ENCODE measurements at regions not wholly inside any gene's neighbourhood (a gene's known extent, or its start where the extent isn't known, plus 50 kb on each side); places are given as distances from the start of the nearest gene placed in this dataset.

DNA sequence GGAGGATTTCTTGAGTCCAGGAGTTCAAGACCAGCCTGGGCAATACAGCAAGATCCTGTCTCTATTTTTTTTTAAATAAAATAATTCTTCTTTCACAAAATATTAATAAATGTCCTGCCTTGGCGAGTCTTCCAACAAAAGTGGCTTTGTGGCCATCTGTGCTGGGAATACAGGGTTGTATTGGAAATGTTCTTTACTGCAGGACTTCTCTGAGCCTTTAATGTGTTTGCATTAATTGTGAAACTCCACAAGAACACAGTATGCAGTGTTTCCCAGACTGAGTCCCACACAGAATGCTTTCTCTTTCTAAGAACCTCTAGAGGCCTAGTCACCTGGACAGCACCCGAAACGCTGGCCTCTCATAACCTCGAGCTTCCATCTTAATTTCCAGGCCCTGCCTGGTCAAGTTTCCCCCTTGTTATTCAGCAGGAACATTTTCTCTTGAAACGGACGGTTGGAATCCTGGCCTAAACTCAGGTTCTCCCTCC lies 85.4 kb upstream of the ARRDC4 start:
- DNase-seq = no peak

DNA sequence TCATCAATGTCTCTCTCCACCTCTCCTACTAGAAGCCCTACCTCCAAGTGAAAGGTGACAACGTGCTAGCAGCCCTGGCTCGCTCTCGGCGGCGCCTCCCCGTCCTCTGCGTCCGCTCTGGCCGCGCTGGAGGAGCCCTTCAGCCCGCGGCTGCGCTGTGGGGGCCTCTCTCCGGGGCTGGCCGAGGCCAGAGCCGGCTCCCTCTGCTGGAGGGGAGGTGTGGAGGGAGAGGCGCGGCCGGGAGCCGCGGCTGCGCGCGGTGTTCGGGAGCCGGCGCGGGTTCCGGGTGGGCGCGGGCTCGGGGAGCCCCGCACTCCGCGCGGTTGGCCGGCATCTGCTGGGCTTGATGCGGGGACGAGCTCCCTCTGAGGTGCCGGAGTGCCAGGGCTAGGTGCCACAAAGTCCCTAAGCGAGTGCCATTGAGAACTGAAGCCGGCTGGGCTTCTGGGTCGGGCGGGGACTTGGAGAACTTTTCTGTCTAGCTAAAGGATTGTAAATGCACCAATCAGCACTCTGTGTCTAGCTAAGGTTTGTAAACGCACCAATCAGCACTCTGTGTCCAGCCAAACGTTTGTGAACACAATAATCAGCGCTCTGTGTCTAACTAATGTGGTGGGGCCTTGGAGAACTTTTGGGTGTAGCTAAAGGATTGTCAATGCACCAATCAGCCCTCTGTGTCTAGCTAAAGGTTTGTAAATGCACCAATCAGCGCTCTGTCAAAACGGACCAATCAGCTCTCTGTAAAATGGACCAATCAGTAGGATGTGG lies 84.8 kb upstream of the ARRDC4 start:
- DNase-seq = no peak

DNA sequence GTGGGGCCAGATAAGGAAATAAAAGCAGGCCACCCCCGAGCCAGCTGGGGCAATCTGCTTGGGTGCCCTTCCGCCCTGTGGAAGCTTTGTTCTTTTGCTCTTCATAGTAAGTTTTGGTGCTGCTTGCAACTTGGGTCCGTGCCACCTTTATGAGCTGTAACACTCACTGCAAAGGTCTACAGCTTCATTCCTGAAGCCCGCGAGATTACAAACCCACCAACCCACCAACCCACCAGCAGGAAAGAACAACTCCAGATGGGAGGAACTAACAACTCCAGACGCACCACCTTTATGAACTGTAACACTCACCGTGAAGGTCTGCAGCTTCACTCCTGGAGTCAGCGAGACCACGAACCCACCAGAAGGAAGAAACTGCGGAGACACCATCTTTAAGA lies 84.2 kb upstream of the ARRDC4 start:
- DNase-seq = no peak

DNA sequence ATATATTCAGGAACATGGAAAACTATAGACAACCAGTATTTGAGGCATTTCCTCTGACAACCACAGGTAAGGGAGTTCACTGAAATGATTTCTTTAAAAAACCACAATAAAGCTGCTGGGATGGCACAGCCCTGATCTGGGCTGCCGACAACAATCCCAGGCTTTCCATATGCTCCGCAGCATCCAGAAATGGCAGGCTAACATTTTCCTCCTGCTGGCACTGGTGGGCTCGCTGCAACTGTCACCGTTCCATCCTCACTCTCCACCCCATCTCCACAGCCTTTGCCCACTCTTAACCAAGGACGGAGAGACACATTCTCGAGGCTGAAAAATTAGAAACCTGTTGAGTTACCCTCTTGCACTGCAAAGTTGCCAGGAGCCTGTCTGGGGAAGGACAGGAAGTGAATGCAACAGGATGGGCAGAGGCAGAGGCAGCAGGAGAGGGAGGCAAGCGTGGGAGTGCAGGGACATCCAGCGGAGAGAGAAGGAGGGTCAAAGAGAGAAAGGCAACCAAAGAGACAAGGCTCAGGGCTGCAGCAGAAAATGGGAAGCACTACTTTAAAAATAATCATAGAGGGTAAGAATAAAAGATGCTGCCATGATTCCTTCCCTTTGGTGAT lies 79.0 kb upstream of the ARRDC4 start:
- DNase-seq = no peak

DNA sequence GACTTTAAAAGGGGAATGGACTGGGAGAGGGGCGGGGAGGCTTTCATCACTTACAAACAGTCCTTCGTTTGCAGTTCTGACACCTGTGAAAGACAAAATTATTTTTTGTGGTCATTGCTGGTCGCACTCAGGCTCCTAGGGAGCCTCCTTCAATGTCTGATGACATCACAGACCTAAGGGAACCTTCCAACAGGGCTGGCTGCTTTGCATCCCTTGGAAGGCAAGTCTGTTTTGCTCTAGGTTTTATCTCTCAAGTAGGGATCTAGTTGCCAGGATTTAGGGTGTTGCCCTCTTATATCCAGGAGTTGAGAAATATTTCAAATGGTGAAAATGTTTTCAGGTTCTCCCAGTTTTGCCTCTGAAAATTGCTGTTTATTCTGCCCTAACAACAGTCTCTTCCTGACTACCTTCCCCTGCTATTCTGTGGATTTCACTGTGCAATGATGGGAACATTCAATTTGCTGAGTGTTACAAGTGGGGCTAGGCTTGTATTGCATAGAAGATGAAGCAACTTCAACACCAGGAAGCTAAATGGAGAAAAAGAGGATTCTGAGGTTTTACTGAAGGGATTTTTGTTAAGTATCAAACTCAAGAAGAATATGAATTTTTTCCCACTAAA lies 75.9 kb upstream of the ARRDC4 start:
- no peak for DNase-seq

DNA sequence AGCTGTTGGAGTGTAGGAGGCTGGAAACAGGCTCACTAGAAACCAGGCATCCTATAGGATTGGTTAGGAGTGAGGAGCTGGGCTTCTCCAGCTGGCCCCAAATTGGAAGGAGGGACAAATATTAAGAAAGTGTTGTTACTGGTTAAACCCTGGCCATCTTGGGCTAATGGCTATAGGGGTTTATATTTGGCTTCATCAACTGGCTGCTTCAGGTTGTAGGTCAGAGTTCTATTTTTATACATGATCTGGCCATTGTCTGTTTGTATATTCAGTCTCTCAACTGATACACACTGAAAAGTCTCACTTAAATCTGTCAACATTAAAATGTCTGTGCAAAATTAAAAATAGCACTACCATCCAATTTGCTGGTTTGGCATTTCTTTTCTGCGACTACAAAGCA lies 70.2 kb upstream of the ARRDC4 start:
- DNase-seq = no peak

DNA sequence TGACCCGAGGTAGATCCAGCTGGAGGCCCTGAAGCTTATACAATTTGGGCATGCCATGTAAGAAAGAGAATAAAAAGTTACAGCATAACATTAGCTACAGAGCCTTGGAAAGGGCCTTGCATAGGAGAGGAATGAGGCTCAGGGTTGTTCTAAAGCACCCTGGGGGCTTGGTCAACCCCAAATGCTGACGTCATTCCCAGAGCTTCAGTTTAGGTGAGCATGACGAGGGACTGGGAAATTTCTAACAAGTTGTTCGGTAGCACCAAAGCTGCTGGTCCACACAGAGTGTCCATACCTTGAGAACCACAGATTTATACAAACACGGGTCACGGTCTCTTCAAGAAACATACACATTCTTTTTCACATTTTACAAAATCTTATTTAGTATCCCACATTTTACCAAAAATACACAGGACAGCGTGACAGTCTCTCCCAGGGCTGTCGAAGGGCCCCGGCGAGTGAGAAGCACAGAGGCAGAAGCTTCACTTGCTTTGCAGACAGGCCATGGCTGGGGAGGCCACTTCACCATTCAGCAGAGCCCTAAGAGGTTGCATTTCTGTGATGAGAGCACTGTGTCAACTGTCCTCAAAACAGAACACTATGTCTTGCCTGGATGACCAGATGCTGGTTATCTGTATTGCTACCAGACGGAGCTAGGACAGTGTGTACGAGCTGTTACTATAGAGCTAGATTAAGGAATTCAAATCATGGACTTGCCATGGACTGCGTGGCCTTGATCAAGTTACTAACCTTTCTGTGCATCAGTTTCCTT lies 68.2 kb upstream of the ARRDC4 start:
- DNase-seq = no peak

DNA sequence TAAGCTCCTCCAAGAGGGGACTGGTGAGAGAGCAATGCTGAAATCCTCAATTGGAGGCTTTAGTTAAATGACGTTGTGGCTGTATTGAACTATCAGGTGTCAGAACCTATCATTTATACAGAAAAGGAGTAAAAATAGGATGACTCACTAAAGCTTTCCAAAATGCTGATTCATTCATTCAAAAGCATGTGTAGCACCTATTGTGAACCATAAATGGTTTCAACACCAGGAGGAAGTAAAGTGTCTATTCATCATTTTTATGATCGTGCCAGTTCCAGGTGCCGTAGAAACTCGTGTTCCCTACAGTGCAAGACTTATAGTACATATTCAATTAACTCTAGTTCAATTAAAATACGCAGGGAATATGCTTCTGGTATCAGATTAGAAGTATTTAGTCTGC lies 66.5 kb upstream of the ARRDC4 start:
- no peak for DNase-seq

DNA sequence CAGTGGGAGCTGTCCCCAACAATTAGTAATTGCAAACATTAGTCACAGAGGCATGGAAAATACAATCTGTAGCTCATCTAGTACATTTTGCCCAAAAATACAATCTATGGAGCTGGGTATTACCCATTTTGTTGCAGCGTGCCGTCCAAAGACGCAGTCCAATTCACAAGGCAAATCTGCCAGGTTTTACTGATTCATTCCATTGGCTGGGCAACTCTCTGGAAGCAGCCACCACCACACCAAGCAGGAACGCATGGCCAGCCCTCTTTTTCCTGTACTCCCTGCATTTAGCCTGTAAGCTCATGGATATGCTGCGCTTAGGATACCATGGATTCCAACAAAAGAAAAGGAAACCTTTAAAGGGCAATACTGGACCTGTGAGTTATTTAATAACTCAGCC lies 60.5 kb upstream of the ARRDC4 start:
- peak in 1 of 51 donors; percentile 19 for DNase-seq

DNA sequence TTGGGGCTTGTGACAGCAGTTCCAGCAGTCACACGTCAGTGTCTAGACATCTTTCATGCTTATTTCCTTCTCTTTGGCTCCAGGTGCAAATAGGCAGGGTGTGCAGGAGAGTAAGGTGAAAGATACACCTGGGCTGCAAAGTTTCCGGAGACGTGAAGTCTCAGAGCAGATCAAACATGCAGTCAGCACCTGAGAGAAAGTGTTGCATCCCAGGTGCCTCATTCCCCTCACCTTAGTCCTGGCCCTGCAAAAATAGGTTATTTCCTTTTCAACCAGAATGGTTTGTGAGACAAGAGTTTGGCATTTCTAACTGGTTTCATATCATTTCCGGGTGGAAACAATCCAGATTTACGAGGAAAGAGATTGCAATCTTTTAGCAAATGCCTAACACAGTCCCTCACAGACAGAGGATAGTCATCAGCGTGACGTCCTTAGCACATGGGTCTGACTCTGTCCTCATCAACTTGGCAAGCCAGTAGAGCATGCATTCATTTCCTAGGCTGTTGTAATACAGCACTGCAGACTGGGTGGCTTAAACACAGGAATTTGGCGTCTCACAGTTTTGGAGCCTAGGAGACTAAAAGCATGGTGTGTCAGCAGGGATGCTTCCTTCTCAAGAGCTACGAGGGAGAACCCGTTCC lies 58.2 kb upstream of the ARRDC4 start:
- DNase-seq = peak in 1 of 51 donors; percentile 25

DNA sequence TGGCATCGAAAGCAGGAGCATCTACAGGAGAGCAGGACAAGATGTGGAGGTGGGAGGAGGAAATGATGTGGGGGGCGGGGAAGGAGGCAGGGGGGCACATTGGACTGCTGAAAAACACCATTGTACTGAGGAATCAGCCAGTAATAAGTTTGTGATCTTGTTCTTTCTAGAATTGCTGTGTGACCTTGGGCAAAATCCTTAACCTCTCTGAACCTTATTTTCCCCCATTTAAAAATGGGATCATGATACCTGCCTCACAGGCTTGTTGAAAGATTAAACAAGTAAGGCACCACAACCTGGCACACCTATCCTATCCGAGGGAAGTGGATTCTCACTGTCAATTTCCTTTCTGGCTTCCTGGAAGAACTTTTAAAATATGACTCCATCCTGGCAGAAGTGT lies 56.9 kb upstream of the ARRDC4 start:
- no peak for DNase-seq

DNA sequence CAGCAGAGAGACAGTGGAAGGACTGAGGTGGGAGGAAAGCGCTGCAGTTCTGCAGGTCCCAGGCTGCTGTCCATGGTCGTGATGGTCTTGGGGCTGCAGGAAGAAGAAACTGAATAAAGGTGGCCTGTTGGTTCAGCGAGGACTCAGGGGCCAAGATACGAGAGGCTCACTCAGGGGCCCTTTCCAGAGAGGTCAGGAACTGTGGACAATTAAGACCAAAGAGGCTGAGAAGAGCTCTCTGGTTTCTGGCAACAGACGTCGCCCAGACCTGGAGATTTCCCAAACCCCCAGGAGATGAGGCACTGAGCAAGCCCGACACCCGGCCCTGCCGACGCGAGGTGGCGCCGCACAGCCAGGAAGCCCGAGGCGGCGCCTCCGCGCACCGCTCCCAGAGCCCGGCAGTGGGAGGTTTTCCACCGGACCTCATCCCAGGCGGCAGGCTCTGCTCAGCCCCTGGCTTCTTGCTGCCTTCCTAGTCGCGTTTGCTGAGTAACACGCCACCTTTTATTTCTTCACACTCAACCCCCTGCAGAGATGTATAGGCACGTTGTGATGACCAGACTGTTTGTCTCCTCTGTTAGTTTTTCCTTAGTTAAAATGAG lies 56.4 kb upstream of the ARRDC4 start:
- DNase-seq = peak in 41 of 51 donors; percentile 10 to 70 (median 44)

DNA sequence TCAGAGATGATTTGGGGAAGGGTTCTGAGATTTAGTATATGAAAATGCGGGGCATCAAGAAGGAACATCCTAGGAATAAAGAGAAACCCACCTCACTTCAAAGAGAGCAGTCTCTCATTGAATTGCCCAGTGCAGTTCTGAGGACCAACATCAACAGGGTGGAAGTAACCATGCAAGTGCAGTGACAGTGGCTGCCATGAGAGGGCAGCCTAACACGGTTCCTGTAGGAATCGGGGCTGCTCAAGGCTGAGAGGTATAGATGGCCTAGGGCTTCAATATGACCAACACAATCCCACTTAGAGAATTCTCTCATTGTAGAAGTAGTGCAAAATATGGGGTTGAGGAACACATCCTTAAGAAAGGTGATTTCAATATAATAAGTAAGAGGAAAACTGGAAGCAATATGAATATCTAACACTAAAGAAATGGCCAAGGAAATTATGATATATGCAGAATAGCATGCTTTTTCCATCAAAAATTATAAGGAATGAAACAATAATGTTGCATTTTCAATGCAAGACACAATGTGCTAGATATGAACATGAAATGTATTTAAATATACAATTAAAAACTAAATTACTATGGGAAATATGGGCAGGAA lies 51.1 kb upstream of the ARRDC4 start:
- DNase-seq = peak in 27 of 51 donors; percentile 2 to 67 (median 29)
